ENCODE measurements at regions not wholly inside any gene's neighbourhood (a gene's known extent, or its start where the extent isn't known, plus 50 kb on each side); places are given as distances from the start of the nearest gene placed in this dataset.

DNA sequence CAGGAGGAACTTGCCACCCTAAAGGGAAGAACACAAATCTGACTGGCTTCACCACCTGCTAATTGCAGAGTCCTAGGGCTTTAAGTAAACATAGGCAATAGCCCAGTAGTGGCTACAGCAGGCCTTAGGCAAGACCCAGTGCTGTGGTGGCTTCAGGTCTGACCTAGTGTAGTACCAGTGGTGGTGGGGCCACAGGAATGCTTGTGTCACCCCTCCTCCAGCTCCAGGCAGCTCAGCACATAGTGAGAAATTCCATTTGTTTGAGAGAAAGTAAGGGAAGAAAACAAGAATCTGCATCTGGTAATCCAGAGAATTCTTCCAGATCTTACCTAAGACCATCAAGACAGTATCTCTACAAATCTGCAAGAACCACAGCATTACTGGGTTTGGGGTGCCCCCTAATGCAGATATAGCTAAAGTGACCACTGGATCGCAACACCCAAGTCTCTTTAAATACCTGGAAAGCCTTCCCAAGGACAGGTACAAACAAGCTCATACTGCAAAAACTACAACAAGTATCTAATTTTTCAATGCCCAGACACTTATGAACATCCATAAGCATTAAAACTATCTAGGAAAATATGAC, 102.6 kb upstream of the TRPM3 start:
- TF ChIP-seq, protein P1, sequence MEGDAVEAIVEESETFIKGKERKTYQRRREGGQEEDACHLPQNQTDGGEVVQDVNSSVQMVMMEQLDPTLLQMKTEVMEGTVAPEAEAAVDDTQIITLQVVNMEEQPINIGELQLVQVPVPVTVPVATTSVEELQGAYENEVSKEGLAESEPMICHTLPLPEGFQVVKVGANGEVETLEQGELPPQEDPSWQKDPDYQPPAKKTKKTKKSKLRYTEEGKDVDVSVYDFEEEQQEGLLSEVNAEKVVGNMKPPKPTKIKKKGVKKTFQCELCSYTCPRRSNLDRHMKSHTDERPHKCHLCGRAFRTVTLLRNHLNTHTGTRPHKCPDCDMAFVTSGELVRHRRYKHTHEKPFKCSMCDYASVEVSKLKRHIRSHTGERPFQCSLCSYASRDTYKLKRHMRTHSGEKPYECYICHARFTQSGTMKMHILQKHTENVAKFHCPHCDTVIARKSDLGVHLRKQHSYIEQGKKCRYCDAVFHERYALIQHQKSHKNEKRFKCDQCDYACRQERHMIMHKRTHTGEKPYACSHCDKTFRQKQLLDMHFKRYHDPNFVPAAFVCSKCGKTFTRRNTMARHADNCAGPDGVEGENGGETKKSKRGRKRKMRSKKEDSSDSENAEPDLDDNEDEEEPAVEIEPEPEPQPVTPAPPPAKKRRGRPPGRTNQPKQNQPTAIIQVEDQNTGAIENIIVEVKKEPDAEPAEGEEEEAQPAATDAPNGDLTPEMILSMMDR (IDR thresholded peaks at IDR 0.05; ENCODE audit: insufficient read depth, low read depth, low read length) = no peak
- no peak for TF ChIP-seq EZH2 (IDR thresholded peaks at IDR 0.05; ENCODE audit: insufficient read depth, low read length)
